ENCODE measurements at regions not wholly inside any gene's neighbourhood (a gene's known extent, or its start where the extent isn't known, plus 50 kb on each side); places are given as distances from the start of the nearest gene placed in this dataset.

- in situ Hi-C loops (cut with HindIII; ENCODE audit: low sequenced_read_pairs) = no loop called here
Observed at GRCh38 chr12:130070126-130070611, 92.1 kb upstream of the FZD10 start.

GRCh38 chr12:130073721-130074120 lies 88.5 kb upstream of the FZD10 start:
- in situ Hi-C loops (cut with HindIII; ENCODE audit: low sequenced_read_pairs) = no loop called here

GRCh38 chr12:130074661-130075406 lies 87.4 kb upstream of the FZD10 start:
- in situ Hi-C loops (cut with HindIII; ENCODE audit: low sequenced_read_pairs) = no loop called here

GRCh38 chr12:130075497-130076076 lies 86.7 kb upstream of the FZD10 start:
- in situ Hi-C loops (cut with HindIII; ENCODE audit: low sequenced_read_pairs) = no loop called here

- in situ Hi-C loops (cut with HindIII; ENCODE audit: low sequenced_read_pairs) = no loop called here
Observed at GRCh38 chr12:130076126-130076525, 86.1 kb upstream of the FZD10 start.

GRCh38 chr12:130076752-130077151 lies 85.5 kb upstream of the FZD10 start:
- in situ Hi-C loops (cut with HindIII; ENCODE audit: low sequenced_read_pairs) = no loop called here

- in situ Hi-C loops (cut with HindIII; ENCODE audit: low sequenced_read_pairs) = no loop called here
Observed at GRCh38 chr12:130078852-130079251, 83.4 kb upstream of the FZD10 start.

- in situ Hi-C loops (cut with HindIII; ENCODE audit: low sequenced_read_pairs) = no loop called here
Observed at GRCh38 chr12:130079279-130079678, 83.0 kb upstream of the FZD10 start.

- in situ Hi-C loops (cut with HindIII; ENCODE audit: low sequenced_read_pairs) = no loop called here
Observed at GRCh38 chr12:130080205-130080604, 82.1 kb upstream of the FZD10 start.

- in situ Hi-C loops (cut with HindIII; ENCODE audit: low sequenced_read_pairs) = no loop called here
Observed at GRCh38 chr12:130081117-130081805, 81.0 kb upstream of the FZD10 start.

GRCh38 chr12:130083002-130083401 lies 79.3 kb upstream of the FZD10 start:
- in situ Hi-C loops (cut with HindIII; ENCODE audit: low sequenced_read_pairs) = no loop called here

GRCh38 chr12:130083734-130084133 lies 78.5 kb upstream of the FZD10 start:
- in situ Hi-C loops (cut with HindIII; ENCODE audit: low sequenced_read_pairs) = no loop called here

- in situ Hi-C loops (cut with HindIII; ENCODE audit: low sequenced_read_pairs) = no loop called here
Observed at GRCh38 chr12:130084359-130084758, 77.9 kb upstream of the FZD10 start.

- in situ Hi-C loops (cut with HindIII; ENCODE audit: low sequenced_read_pairs) = no loop called here
Observed at GRCh38 chr12:130086248-130086647, 76.0 kb upstream of the FZD10 start.

GRCh38 chr12:130086797-130087196 lies 75.5 kb upstream of the FZD10 start:
- in situ Hi-C loops (cut with HindIII; ENCODE audit: low sequenced_read_pairs) = no loop called here

- in situ Hi-C loops (cut with HindIII; ENCODE audit: low sequenced_read_pairs) = no loop called here
Observed at GRCh38 chr12:130087222-130087621, 75.0 kb upstream of the FZD10 start.

GRCh38 chr12:130088504-130088903 lies 73.8 kb upstream of the FZD10 start:
- in situ Hi-C loops (cut with HindIII; ENCODE audit: low sequenced_read_pairs) = no loop called here

- in situ Hi-C loops (cut with HindIII; ENCODE audit: low sequenced_read_pairs) = no loop called here
Observed at GRCh38 chr12:130090542-130090941, 71.7 kb upstream of the FZD10 start.

- in situ Hi-C loops (cut with HindIII; ENCODE audit: low sequenced_read_pairs) = no loop called here
Observed at GRCh38 chr12:130093380-130093779, 68.9 kb upstream of the FZD10 start.

- in situ Hi-C loops (cut with HindIII; ENCODE audit: low sequenced_read_pairs) = no loop called here
Observed at GRCh38 chr12:130097342-130097741, 64.9 kb upstream of the FZD10 start.

GRCh38 chr12:130097798-130098255 lies 64.4 kb upstream of the FZD10 start:
- in situ Hi-C loops (cut with HindIII; ENCODE audit: low sequenced_read_pairs) = no loop called here

All from endothelial cell of hepatic sinusoid (primary cell).